H1 (cell line): ENCODE measurements at regions not wholly inside any gene's neighbourhood (a gene's known extent, or its start where the extent isn't known, plus 50 kb on each side); places are given as distances from the start of the nearest gene placed in this dataset.

Experiments used
- CTCF ChIA-PET: fragments of 300-600 bp; sonication (Branson Sonifier 250); formaldehyde crosslinking; loops from one replicate; lab custom pipeline; 2021; ENCODE audit not compliant: partially characterized antibody; lab: Charles Lee
- POLR2A ChIA-PET: fragments of 300-600 bp; sonication (Branson Sonifier 250); formaldehyde crosslinking; loops from one replicate; lab custom pipeline; 2021; ENCODE audit warnings: inconsistent platforms; ENCODE audit not compliant: partially characterized antibody; lab: Charles Lee
- DNase-seq, 2 experiments: peaks; one replicate each; pipeline versions ENCODE4 v3.0.0 to v3.0.0-alpha.2; 2010 to 2022; ENCODE audit warnings: low spot score in 2 of 2, low read depth in 1 of 2, mixed read lengths in 1 of 2
- FAIRE-seq: peaks from 2 replicates; lab custom pipeline; 2011; peaks lifted over from hg19 to GRCh38; lab: Jason Lieb, UNC
- H2AFZ ChIP-seq: 2 replicates; pipeline ENCODE4 v1.8.1; 2012; ENCODE audit warnings: low read length, inconsistent platforms
- H2AK5ac ChIP-seq: 2 replicates; pipeline ENCODE4 v1.6.1; 2013; ENCODE audit warnings: low read depth, low read length
- H2BK120ac ChIP-seq: replicated peaks from 2 replicates; pipeline ENCODE3; 2013; ENCODE audit warnings: low read depth, low read length, inconsistent platforms
- H2BK12ac ChIP-seq: 2 replicates; pipeline ENCODE4 v1.6.1; 2013; ENCODE audit warnings: low read depth, low read length
- H2BK15ac ChIP-seq: 2 replicates; pipeline ENCODE4 v1.6.1; 2013; ENCODE audit warnings: low read length
- H2BK20ac ChIP-seq: 2 replicates; pipeline ENCODE4 v1.6.1; 2013; ENCODE audit warnings: low read length
- H2BK5ac ChIP-seq: 2 replicates; pipeline ENCODE4 v1.6.1; 2013; ENCODE audit warnings: low read depth, low read length
- H3K14ac ChIP-seq: 2 replicates; pipeline ENCODE4 v1.6.1; 2013; ENCODE audit warnings: inconsistent platforms; ENCODE audit not compliant: insufficient read length
- H3K18ac ChIP-seq: 2 replicates; pipeline ENCODE4 v1.6.1; 2013; ENCODE audit warnings: low read length; ENCODE audit errors: extremely low read depth
- H3K23ac ChIP-seq: 2 replicates; pipeline ENCODE4 v1.6.1; 2013; ENCODE audit warnings: inconsistent platforms; ENCODE audit not compliant: insufficient read length
- H3K23me2 ChIP-seq: 2 replicates; pipeline ENCODE4 v1.6.1; 2013; ENCODE audit warnings: low read depth, low read length
- H3K27ac ChIP-seq: 2 replicates; pipeline ENCODE4 v1.6.1; 2011; ENCODE audit warnings: low read depth, low read length, inconsistent platforms
- H3K27me3 ChIP-seq, 4 experiments: replicated peaks in 1 of 4; 1 replicate in 1 of 4; 2 replicates in 3 of 4; pipeline versions ENCODE4 v1.6.1 to v1.8.1; 2011 to 2013; ENCODE audit warnings: low read length in 3 of 4, mild to moderate bottlenecking in 3 of 4, inconsistent platforms in 2 of 4, mixed read lengths in 2 of 4, moderate library complexity in 1 of 4; ENCODE audit not compliant: control insufficient read depth in 3 of 4, insufficient read depth in 3 of 4; ENCODE audit errors: extremely low read depth in 1 of 4
- H3K36me3 ChIP-seq, 4 experiments: 2 replicates each; pipeline versions ENCODE4 v1.6.1 to v1.8.1; 2011 to 2013; ENCODE audit warnings: mild to moderate bottlenecking in 4 of 4, low read length in 3 of 4, moderate library complexity in 2 of 4, control low read depth in 1 of 4, inconsistent platforms in 1 of 4; ENCODE audit not compliant: insufficient read depth in 4 of 4, control insufficient read depth in 2 of 4
- H3K4ac ChIP-seq: replicated peaks from 2 replicates; pipeline ENCODE3; 2013; ENCODE audit warnings: low read length, low read depth, mixed read lengths, inconsistent platforms; ENCODE audit not compliant: insufficient read length
- H3K4me1 ChIP-seq, 4 experiments: replicated peaks in 1 of 4; 1 replicate in 1 of 4; 2 replicates in 3 of 4; pipeline versions ENCODE4 v1.6.1 to v1.8.1; 2011 to 2013; ENCODE audit warnings: low read length in 3 of 4, inconsistent platforms in 2 of 4, mixed read lengths in 1 of 4; ENCODE audit not compliant: insufficient read depth in 4 of 4, control insufficient read depth in 3 of 4
- H3K4me2 ChIP-seq, 2 experiments: 2 replicates each; pipeline versions ENCODE4 v1.6.1 to v1.8.1; 2011 to 2013; ENCODE audit warnings: low read depth in 2 of 2, low read length in 2 of 2, control low read depth in 1 of 2, inconsistent platforms in 1 of 2, mild to moderate bottlenecking in 1 of 2; ENCODE audit not compliant: insufficient read depth in 1 of 2
- H3K4me3 ChIP-seq, 4 experiments: fragments of 200-600, 300-600 bp in 1 of 4; sonication (generic), shearing (Covaris generic), sonication (Bioruptor Twin) in 1 of 4; 2 replicates each; pipeline versions ENCODE4 v1.5.1 to v1.8.1; 2011 to 2016; ENCODE audit warnings: low read length in 4 of 4, low read depth in 3 of 4, control low read depth in 2 of 4, inconsistent platforms in 2 of 4, mild to moderate bottlenecking in 2 of 4, mixed read lengths in 1 of 4, moderate library complexity in 1 of 4; ENCODE audit not compliant: insufficient read depth in 2 of 4; ENCODE audit errors: extremely low read depth in 1 of 4
- H3K56ac ChIP-seq: replicated peaks from 2 replicates; pipeline ENCODE3; 2013; ENCODE audit warnings: low read depth, mild to moderate bottlenecking, mixed read lengths, low read length, inconsistent platforms; ENCODE audit not compliant: insufficient read length
- H3K79me1 ChIP-seq: 2 replicates; pipeline ENCODE4 v1.6.1; 2013; ENCODE audit warnings: low read depth, low read length, control low read depth
- H3K79me2 ChIP-seq, 2 experiments: 2 replicates each; pipeline versions ENCODE4 v1.6.1 to v1.8.1; 2012 to 2013; ENCODE audit warnings: low read length in 2 of 2, mild to moderate bottlenecking in 2 of 2, inconsistent platforms in 1 of 2; ENCODE audit not compliant: insufficient read depth in 2 of 2, control insufficient read depth in 1 of 2
- H3K9ac ChIP-seq, 4 experiments: replicated peaks in 1 of 4; 1 replicate in 1 of 4; 2 replicates in 3 of 4; pipeline versions ENCODE4 v1.6.1 to v1.8.1; 2011 to 2013; ENCODE audit warnings: low read depth in 3 of 4, low read length in 3 of 4, control low read depth in 2 of 4, mild to moderate bottlenecking in 2 of 4, moderate library complexity in 2 of 4, inconsistent platforms in 1 of 4; ENCODE audit errors: extremely low read depth in 1 of 4
- H3K9me3 ChIP-seq, 2 experiments: 2 replicates each; pipeline versions ENCODE4 v1.6.1 to v1.8.1; 2012 to 2013; ENCODE audit warnings: mild to moderate bottlenecking in 2 of 2, moderate library complexity in 2 of 2, control low read depth in 1 of 2, inconsistent platforms in 1 of 2, low read depth in 1 of 2, low read length in 1 of 2, mixed read lengths in 1 of 2; ENCODE audit not compliant: insufficient read depth in 2 of 2
- H4K20me1 ChIP-seq, 2 experiments: replicated peaks in 1 of 2; 2 replicates each; pipeline versions ENCODE3 to v1.8.1; 2011 to 2013; ENCODE audit warnings: inconsistent platforms in 2 of 2, low read length in 2 of 2, mild to moderate bottlenecking in 1 of 2; ENCODE audit not compliant: insufficient read depth in 2 of 2, control insufficient read depth in 1 of 2
- H4K5ac ChIP-seq: 2 replicates; pipeline ENCODE4 v1.6.1; 2013; ENCODE audit warnings: low read length, low read depth, mixed read lengths, inconsistent platforms; ENCODE audit not compliant: insufficient read length
- H4K8ac ChIP-seq: 2 replicates; pipeline ENCODE4 v1.8.0; 2013; ENCODE audit warnings: mild to moderate bottlenecking, moderate library complexity, low read length, inconsistent platforms; ENCODE audit not compliant: insufficient read depth; ENCODE audit errors: extremely low read depth
- H4K91ac ChIP-seq: replicated peaks from 2 replicates; pipeline ENCODE3; 2013; ENCODE audit warnings: low read length, mixed read lengths, inconsistent platforms; ENCODE audit not compliant: insufficient read length
- ATF3 ChIP-seq: IDR thresholded peaks from 2 replicates; pipeline ENCODE4 v1.6.1; 2011; ENCODE audit warnings: low read depth, mild to moderate bottlenecking, low read length; ENCODE audit not compliant: insufficient read depth
- BCL11A ChIP-seq, 2 experiments: IDR thresholded peaks; one replicate each; pipeline ENCODE4 v1.6.1; 2011; ENCODE audit warnings: low read depth in 2 of 2, low read length in 2 of 2, mild to moderate bottlenecking in 2 of 2
- JUN ChIP-seq: IDR thresholded peaks from 2 replicates; pipeline ENCODE4 v1.6.1; 2011; ENCODE audit warnings: low read depth, mild to moderate bottlenecking, improper control_type of control experiment, low read length
- KDM1A ChIP-seq: fragments of 200-600, 300-600 bp; sonication (generic); IDR thresholded peaks from 2 replicates; pipeline ENCODE4 v1.7.1; 2016; ENCODE audit warnings: mild to moderate bottlenecking, low read length, borderline replicate concordance
- KDM4A ChIP-seq: IDR thresholded peaks from one replicate; pipeline ENCODE4 v1.7.1; 2012; ENCODE audit warnings: low read depth, mild to moderate bottlenecking, moderate library complexity, low read length, inconsistent platforms; ENCODE audit not compliant: severe bottlenecking
- POLR2AphosphoS5 ChIP-seq: IDR thresholded peaks from 2 replicates; pipeline ENCODE4 v1.6.1; 2011; ENCODE audit warnings: low read depth, low read length
- RAD21 ChIP-seq, 2 experiments: IDR thresholded peaks in 1 of 2; conservative IDR thresholded peaks in 1 of 2; 2 replicates each; pipeline ENCODE4 v1.6.1; 2011; ENCODE audit warnings: low read depth in 2 of 2, low read length in 2 of 2, improper control_type of control experiment in 1 of 2, inconsistent platforms in 1 of 2, mild to moderate bottlenecking in 1 of 2, moderate library complexity in 1 of 2
- SP2 ChIP-seq: IDR thresholded peaks from 2 replicates; pipeline ENCODE4 v1.6.1; 2012; ENCODE audit warnings: mild to moderate bottlenecking, low read length, inconsistent platforms
- SUZ12 ChIP-seq: fragments of 200-600 bp; sonication (generic); IDR thresholded peaks from 2 replicates; pipeline ENCODE4 v1.6.1; 2012; ENCODE audit warnings: mild to moderate bottlenecking, inconsistent platforms, low read length, moderate library complexity, mixed read lengths
- TCF12 ChIP-seq: IDR thresholded peaks from 2 replicates; pipeline ENCODE4 v1.6.1; 2011; ENCODE audit warnings: low read depth, mild to moderate bottlenecking, low read length
- YY1 ChIP-seq: IDR thresholded peaks from 2 replicates; pipeline ENCODE4 v1.6.1; 2011; ENCODE audit warnings: low read depth, mild to moderate bottlenecking, low read length
- WGBS, 2 experiments: shearing (Covaris generic) in 1 of 2; methylation state at CpG; one replicate each; pipeline versions ENCODE4 v1.1.6 to v1.1.7; 2013 to 2015; ENCODE audit warnings: low lambda C conversion rate in 2 of 2, mixed read lengths in 2 of 2, inconsistent platforms in 1 of 2, low coverage in 1 of 2, missing lambda C conversion rate in 1 of 2; ENCODE audit not compliant: insufficient replicate concordance in 2 of 2, insufficient coverage in 1 of 2, insufficient read length in 1 of 2; ENCODE audit errors: extremely low coverage in 1 of 2, missing lambda C conversion rate in 1 of 2; 5-methylcytosine and 5-hydroxymethylcytosine counted together
- TF ChIP-seq, protein P1 (sequence below): IDR thresholded peaks from 2 replicates; pipeline ENCODE4 v1.6.1; 2011; ENCODE audit warnings: low read length, improper control_type of control experiment

GRCh38 chr2:237222601-237223041 is 136.9 kb downstream of the COPS8 start:
- POLR2A ChIA-PET = no interaction called here
- Histone ChIP-seq H4K91ac (no peak overlapping the region), H3K9ac (no peak overlapping the region)

More at GRCh38 chr2:237222601-237223041, 136.9 kb downstream of the COPS8 start:
- H2BK15ac ChIP-seq = no peak overlapping the region
- H2BK5ac ChIP-seq = no peak overlapping the region
- H2BK120ac ChIP-seq = no peak overlapping the region
- no peak overlapping the region for H4K8ac ChIP-seq
- no peak overlapping the region for H3K56ac ChIP-seq
- 87% methylated on average over 4 of the region's 4 CpGs; no CpG with 5 or more reads in 1 of the 2 experiments for WGBS, 2 experiments
- H2BK12ac ChIP-seq = no peak overlapping the region
- H3K14ac ChIP-seq = no peak overlapping the region
- DNase-seq (no peak), FAIRE-seq (no peak)
- H3K9me3 ChIP-seq = no peaks in the 10 kb centered on the region
- peaks cover 5 to 8% (median 7%) of the 10 kb centered on the region in 4 experiments for H3K4me1 ChIP-seq
- H3K27me3 ChIP-seq = no peaks in the 10 kb centered on the region; a peak in 1 of 7 replicates
- no peak overlapping the region for H3K4me3 ChIP-seq
- no peaks in the 10 kb centered on the region for H3K36me3 ChIP-seq
- no peak overlapping the region for H4K5ac ChIP-seq
- no peak overlapping the region for H2AK5ac ChIP-seq
- H4K20me1 ChIP-seq = no peaks in the 10 kb centered on the region
- H3K23ac ChIP-seq = no peak overlapping the region
- no peaks in the 10 kb centered on the region for H3K79me1 ChIP-seq
- no peak overlapping the region for H2BK20ac ChIP-seq
- CTCF ChIA-PET = interaction anchor here (1.0 to 1.3 kb wide), 2 partner anchors 31 to 57 kb away, joined by 3 to 7 read pairs; no protein-coding TSS in a partner anchor
- no peaks in the 10 kb centered on the region for H3K23me2 ChIP-seq
- H3K79me2 ChIP-seq = no peaks in the 10 kb centered on the region
- no peak for TF ChIP-seq KDM4A
- no peak for TF ChIP-seq RAD21 (IDR thresholded peaks at IDR 0.05 in 1 of 2, conservative IDR thresholded peaks at IDR 0.05 in 1 of 2; ENCODE audit: low read depth in 2 of 2, low read length in 2 of 2)
- no peak for TF ChIP-seq BCL11A (IDR thresholded peaks at IDR 0.05; ENCODE audit: low read depth in 2 of 2, low read length in 2 of 2)
- TF ChIP-seq JUN = no peak
- no peak for TF ChIP-seq YY1
- no peak for TF ChIP-seq TCF12
- TF ChIP-seq SP2 = no peak
- TF ChIP-seq ATF3 = no peak
- TF ChIP-seq SUZ12 = no peak
- TF ChIP-seq POLR2AphosphoS5 = no peak
- TF ChIP-seq, protein P1, sequence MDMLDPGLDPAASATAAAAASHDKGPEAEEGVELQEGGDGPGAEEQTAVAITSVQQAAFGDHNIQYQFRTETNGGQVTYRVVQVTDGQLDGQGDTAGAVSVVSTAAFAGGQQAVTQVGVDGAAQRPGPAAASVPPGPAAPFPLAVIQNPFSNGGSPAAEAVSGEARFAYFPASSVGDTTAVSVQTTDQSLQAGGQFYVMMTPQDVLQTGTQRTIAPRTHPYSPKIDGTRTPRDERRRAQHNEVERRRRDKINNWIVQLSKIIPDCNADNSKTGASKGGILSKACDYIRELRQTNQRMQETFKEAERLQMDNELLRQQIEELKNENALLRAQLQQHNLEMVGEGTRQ = no peak
- no peak for TF ChIP-seq KDM1A
- TF ChIP-seq, all 59 proteins: peak for 0
- H3K4me2 ChIP-seq = no peak overlapping the region
- H3K27ac ChIP-seq = no peak overlapping the region
- H3K18ac ChIP-seq = no peak overlapping the region
- no peak overlapping the region for H2AFZ ChIP-seq
- H3K4ac ChIP-seq = no peak overlapping the region
